ENCODE measurements at regions not wholly inside any gene's neighbourhood (a gene's known extent, or its start where the extent isn't known, plus 50 kb on each side); places are given as distances from the start of the nearest gene placed in this dataset.

GRCh38 chr6:62357835-62358234 is 71.8 kb upstream of the KHDRBS2 start:
- H3K36me3 ChIP-seq (ENCODE audit: insufficient read depth, low read length) = no peaks in the 10 kb centered on the region
- no peak overlapping the region for H2AFZ ChIP-seq (ENCODE audit: low read depth, low read length)
- H3K4me3 ChIP-seq (ENCODE audit: low read length) = no peak overlapping the region
- no peak overlapping the region for H3K27ac ChIP-seq (ENCODE audit: low read length)
- H3K79me2 ChIP-seq (replicated peaks; ENCODE audit: insufficient read depth, low read length) = no peaks in the 10 kb centered on the region
- H3K9me3 ChIP-seq (ENCODE audit: low read length) = no peaks in the 10 kb centered on the region
- peaks cover 8% of the 10 kb centered on the region for H3F3A ChIP-seq (ENCODE audit: insufficient read depth, low read length, poor library complexity, severe bottlenecking)
- no peaks in the 10 kb centered on the region for H4K20me1 ChIP-seq (ENCODE audit: insufficient read depth)
- no peak overlapping the region for H3K4me2 ChIP-seq (ENCODE audit: low read length)
- no peaks in the 10 kb centered on the region for H3K9me2 ChIP-seq (ENCODE audit: insufficient read depth, low read length)
- H3K9ac ChIP-seq (ENCODE audit: low read length) = no peak overlapping the region
- TF ChIP-seq SMC3 (conservative IDR thresholded peaks at IDR 0.05; ENCODE audit: poor library complexity) (no peak), MXI1 (conservative IDR thresholded peaks at IDR 0.05; ENCODE audit: poor library complexity, severe bottlenecking) (no peak), EP300 (conservative IDR thresholded peaks at IDR 0.05; ENCODE audit: poor library complexity, severe bottlenecking) (no peak), POLR2AphosphoS5 (IDR thresholded peaks at IDR 0.05) (no peak), RAD21 (conservative IDR thresholded peaks at IDR 0.05) (no peak), REST (IDR thresholded peaks at IDR 0.05; ENCODE audit: borderline replicate concordance) (no peak)
- H3K27me3 ChIP-seq (ENCODE audit: insufficient read depth, low read depth, low read length) = no peaks in the 10 kb centered on the region

- no peak overlapping the region for H3K4me3 ChIP-seq (ENCODE audit: low read length)
- H3K27me3 ChIP-seq (ENCODE audit: insufficient read depth, low read depth, low read length) = no peaks in the 10 kb centered on the region
- no peaks in the 10 kb centered on the region for H4K20me1 ChIP-seq (ENCODE audit: insufficient read depth)
- no peaks in the 10 kb centered on the region for H3K9me3 ChIP-seq (ENCODE audit: low read length)
- no peak overlapping the region for H3K27ac ChIP-seq (ENCODE audit: low read length)
- no peaks in the 10 kb centered on the region for H3F3A ChIP-seq (ENCODE audit: insufficient read depth, low read length, poor library complexity, severe bottlenecking)
- TF ChIP-seq SMC3 (conservative IDR thresholded peaks at IDR 0.05; ENCODE audit: poor library complexity) = no peak
- no peak for TF ChIP-seq MXI1 (conservative IDR thresholded peaks at IDR 0.05; ENCODE audit: poor library complexity, severe bottlenecking)
- TF ChIP-seq CTCF (IDR thresholded peaks at IDR 0.05; ENCODE audit: poor library complexity, severe bottlenecking) = no peak
- no peak for TF ChIP-seq REST (IDR thresholded peaks at IDR 0.05; ENCODE audit: borderline replicate concordance)
- no peak for TF ChIP-seq RAD21 (conservative IDR thresholded peaks at IDR 0.05)
- no peak for TF ChIP-seq EZH2 (IDR thresholded peaks at IDR 0.05; ENCODE audit: borderline replicate concordance, insufficient read depth, low read length, poor library complexity, severe bottlenecking)
- H2AFZ ChIP-seq (ENCODE audit: low read depth, low read length) = no peak overlapping the region
- no peaks in the 10 kb centered on the region for H3K79me2 ChIP-seq (replicated peaks; ENCODE audit: insufficient read depth, low read length)
- no peak overlapping the region for H3K4me2 ChIP-seq (ENCODE audit: low read length)
- no peak overlapping the region for H3K9ac ChIP-seq (ENCODE audit: low read length)
- no peaks in the 10 kb centered on the region for H3K9me2 ChIP-seq (ENCODE audit: insufficient read depth, low read length)
- H3K36me3 ChIP-seq (ENCODE audit: insufficient read depth, low read length) = no peaks in the 10 kb centered on the region
These were observed 68.2 kb upstream of the KHDRBS2 start for GRCh38 chr6:62354261-62354660.

All from neural cell (in vitro differentiated cells).